HFFc6 (cell line): ENCODE measurements at regions not wholly inside any gene's neighbourhood (a gene's known extent, or its start where the extent isn't known, plus 50 kb on each side); places are given as distances from the start of the nearest gene placed in this dataset.

ENCODE experiments used
- DNase-seq: peaks from one replicate; pipeline ENCODE4 v3.0.0-alpha.2; 2018
- H3K27ac Mint-ChIP-seq: 2 replicates; pipeline ENCODE4 v1.8.0; 2020; ENCODE audit warnings: mild to moderate bottlenecking, mixed read lengths
- H3K27me3 Mint-ChIP-seq: 2 replicates; pipeline ENCODE4 v1.8.0; 2021; ENCODE audit warnings: mild to moderate bottlenecking, moderate library complexity, mixed read lengths; ENCODE audit not compliant: insufficient read depth
- H3K36me3 Mint-ChIP-seq: 2 replicates; pipeline ENCODE4 v1.8.0; 2021; ENCODE audit warnings: low read depth, mixed read lengths
- H3K4me1 Mint-ChIP-seq: 2 replicates; pipeline ENCODE4 v1.8.0; 2020; ENCODE audit warnings: low read depth, mixed read lengths
- H3K4me3 Mint-ChIP-seq: 2 replicates; pipeline ENCODE4 v1.8.0; 2020; ENCODE audit warnings: mild to moderate bottlenecking, moderate library complexity, mixed read lengths
- H3K9me3 Mint-ChIP-seq: 2 replicates; pipeline ENCODE4 v1.8.0; 2020; ENCODE audit warnings: mild to moderate bottlenecking, mixed read lengths
- TF ChIP-seq, protein P1 (sequence below): fragments of 200-600 bp; sonication (generic); IDR thresholded peaks from 2 replicates; pipeline ENCODE4 v1.5.0; 2021; ENCODE audit warnings: antibody characterized with exemption, mild to moderate bottlenecking

DNA sequence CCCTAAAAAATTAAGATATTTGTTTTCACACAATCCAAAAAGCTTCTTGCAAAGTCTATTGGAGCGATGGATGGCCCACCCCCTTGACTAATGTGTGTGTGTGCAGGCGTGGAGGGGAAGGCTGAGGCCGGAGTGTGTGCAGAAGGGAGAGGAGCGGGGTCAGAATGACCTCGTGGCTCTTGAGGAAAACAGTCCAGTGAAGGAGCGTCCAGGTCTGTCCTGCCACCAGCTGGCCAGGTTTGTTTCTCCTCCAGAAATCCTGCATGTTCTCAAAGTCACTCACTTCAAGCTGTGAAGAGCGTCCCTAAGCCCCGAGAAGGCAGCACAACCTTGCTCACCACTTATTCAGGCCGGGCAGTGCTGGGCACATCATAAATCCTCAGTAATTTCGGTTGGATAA, 69.5 kb upstream of the SSX2IP start:
- peaks cover 45% of the 10 kb centered on the region for H3K4me1 Mint-ChIP-seq
- H3K27ac Mint-ChIP-seq, result no peak overlapping the region
- TF ChIP-seq, protein P1, sequence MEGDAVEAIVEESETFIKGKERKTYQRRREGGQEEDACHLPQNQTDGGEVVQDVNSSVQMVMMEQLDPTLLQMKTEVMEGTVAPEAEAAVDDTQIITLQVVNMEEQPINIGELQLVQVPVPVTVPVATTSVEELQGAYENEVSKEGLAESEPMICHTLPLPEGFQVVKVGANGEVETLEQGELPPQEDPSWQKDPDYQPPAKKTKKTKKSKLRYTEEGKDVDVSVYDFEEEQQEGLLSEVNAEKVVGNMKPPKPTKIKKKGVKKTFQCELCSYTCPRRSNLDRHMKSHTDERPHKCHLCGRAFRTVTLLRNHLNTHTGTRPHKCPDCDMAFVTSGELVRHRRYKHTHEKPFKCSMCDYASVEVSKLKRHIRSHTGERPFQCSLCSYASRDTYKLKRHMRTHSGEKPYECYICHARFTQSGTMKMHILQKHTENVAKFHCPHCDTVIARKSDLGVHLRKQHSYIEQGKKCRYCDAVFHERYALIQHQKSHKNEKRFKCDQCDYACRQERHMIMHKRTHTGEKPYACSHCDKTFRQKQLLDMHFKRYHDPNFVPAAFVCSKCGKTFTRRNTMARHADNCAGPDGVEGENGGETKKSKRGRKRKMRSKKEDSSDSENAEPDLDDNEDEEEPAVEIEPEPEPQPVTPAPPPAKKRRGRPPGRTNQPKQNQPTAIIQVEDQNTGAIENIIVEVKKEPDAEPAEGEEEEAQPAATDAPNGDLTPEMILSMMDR, result peak; percentile 16; the same call in 1 of the 2 replicates

DNA sequence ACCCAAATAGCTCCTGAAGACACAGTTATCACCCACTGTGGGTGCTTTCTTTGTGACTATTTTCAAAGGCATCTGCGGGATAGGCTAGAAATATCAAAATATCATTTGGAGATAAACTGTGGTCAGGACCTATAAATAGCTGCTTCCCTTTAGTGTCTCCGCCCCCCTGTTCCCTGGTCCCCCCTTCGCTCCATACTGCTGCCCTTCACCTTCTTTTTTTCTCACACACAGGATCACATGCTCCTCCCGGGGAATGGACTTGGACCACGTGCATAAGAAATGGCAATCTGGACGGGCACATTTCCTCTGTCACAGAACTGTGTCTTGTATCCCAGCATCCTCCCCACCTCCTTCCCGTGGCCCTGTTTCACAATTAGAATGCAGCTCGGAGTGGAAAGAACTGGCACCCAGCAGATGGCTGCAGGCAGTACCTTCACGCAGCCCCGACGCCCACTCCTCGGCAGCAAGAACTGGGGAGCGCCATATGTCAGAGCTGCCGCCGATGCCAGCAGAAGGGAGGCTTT, 68.8 kb upstream of the SSX2IP start:
- DNase-seq, result peak; percentile 37

More for the DNA sequence above, 69.5 kb upstream of the SSX2IP start:
- peaks cover 4% of the 10 kb centered on the region for H3K27me3 Mint-ChIP-seq
- H3K9me3 Mint-ChIP-seq, result no peaks in the 10 kb centered on the region
- H3K36me3 Mint-ChIP-seq, result no peaks in the 10 kb centered on the region
- DNase-seq, result no peak
- no peak overlapping the region; the same call in 1 of the 2 replicates for H3K4me3 Mint-ChIP-seq

DNA sequence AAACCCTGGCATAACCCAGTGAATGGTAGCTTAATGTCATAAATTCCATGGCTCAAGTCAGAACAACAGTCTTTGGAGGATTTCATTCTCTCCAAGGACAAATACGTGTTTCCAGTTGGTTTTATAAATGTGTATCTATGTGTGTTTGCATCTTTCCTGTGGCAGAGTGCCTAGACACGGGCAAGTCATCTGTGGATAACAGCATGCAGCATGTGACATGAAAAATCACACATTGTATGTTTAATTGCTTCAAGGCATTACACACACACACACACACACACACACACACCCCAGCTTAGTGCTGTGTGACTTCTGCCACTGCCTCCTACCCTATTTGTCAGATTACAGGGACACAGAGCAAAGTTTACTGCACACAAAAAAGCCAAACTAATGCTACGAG, 68.2 kb upstream of the SSX2IP start:
- Mint-ChIP-seq H3K4me1 (peaks cover 44% of the 10 kb centered on the region), H3K36me3 (no peaks in the 10 kb centered on the region), H3K4me3 (peak overlapping the region; percentile 81), H3K27ac (peak overlapping the region; percentile 64; the same call in 1 of the 2 replicates), H3K9me3 (no peaks in the 10 kb centered on the region), H3K27me3 (peaks cover 1% of the 10 kb centered on the region)
- TF ChIP-seq, protein P1, result no peak
- DNase-seq, result no peak

More for the DNA sequence above, 68.8 kb upstream of the SSX2IP start:
- no peaks in the 10 kb centered on the region for H3K36me3 Mint-ChIP-seq
- TF ChIP-seq, protein P1, result no peak
- peaks cover 44% of the 10 kb centered on the region for H3K4me1 Mint-ChIP-seq
- H3K9me3 Mint-ChIP-seq, result no peaks in the 10 kb centered on the region
- peak overlapping the region; percentile 81 for H3K4me3 Mint-ChIP-seq
- peaks cover 3% of the 10 kb centered on the region for H3K27me3 Mint-ChIP-seq
- H3K27ac Mint-ChIP-seq, result peak overlapping the region; percentile 64

DNA sequence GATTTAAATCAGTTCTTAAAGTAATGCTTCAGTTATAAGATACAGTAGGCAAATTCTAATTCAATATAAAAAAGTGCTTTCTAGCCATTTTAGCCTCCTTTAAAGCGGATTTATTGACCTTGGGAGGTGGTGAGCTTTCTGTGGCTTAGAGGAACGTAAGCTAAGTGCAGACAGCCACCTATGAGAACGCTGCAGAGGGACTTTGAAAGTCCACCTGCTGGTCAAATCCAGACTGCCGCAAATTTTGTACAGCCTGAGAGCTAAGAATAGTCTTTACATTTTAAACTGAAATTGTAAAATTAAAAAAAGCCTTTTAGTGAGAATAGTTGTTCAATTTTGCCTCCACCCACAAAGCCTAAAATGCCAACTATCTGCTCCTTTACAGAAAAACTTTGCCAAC, 67.0 kb upstream of the SSX2IP start:
- Mint-ChIP-seq H3K27ac (no peak overlapping the region), H3K27me3 (peaks cover under 1% of the 10 kb centered on the region; the same call in 1 of the 2 replicates), H3K4me1 (peaks cover 50% of the 10 kb centered on the region), H3K4me3 (no peak overlapping the region), H3K36me3 (no peaks in the 10 kb centered on the region), H3K9me3 (no peaks in the 10 kb centered on the region)
- TF ChIP-seq, protein P1, result peak; percentile 55
- no peak for DNase-seq

DNA sequence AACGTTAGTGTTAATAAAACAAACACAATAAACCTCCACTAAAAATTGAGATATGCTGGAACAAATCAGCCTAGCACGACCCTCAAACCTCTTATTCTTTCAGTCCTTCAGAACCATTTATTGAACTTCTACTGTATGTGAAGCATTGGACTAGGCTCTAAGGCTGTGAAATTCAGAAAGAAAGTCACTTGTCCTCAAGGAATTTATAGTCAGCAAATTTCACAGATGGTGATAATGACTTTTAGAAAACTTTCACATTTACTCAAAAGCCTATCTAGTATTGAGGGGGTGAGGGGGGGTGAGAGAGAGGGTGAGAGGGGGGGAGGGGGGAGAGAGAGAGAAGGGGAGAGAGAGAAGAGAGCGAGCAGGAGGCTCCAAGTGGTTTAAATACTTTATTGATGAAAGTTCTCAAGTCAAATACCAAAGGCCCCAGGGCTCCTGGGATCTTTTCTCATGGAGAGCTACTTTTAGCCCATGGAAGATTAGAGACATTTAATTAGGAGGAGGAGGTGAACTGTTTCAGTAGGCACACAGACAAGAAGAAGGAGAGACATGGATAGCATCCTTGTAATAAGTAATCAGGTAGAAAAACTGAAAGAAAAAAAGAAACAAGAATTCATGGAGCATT, 66.3 kb upstream of the SSX2IP start:
- Mint-ChIP-seq H3K4me1 (peaks cover 50% of the 10 kb centered on the region), H3K27me3 (peaks cover 4% of the 10 kb centered on the region; the same call in 1 of the 2 replicates), H3K27ac (peak overlapping the region; percentile 18; the same call in 1 of the 2 replicates), H3K4me3 (no peak overlapping the region), H3K9me3 (no peaks in the 10 kb centered on the region), H3K36me3 (no peaks in the 10 kb centered on the region)
- peak; percentile 34 for DNase-seq
- TF ChIP-seq, protein P1, result no peak
